Fibroblast of the aortic adventitia (primary cell): ENCODE measurements at regions not wholly inside any gene's neighbourhood (a gene's known extent, or its start where the extent isn't known, plus 50 kb on each side); places are given as distances from the start of the nearest gene placed in this dataset.

Source experiments
- DNase-seq: peaks from one replicate; pipeline ENCODE4 v3.0.0-alpha.2; 2010; ENCODE audit warnings: low read depth
- H3K4me3 ChIP-seq: 2 replicates; pipeline ENCODE4 v1.5.1; 2011; ENCODE audit warnings: low read depth, mild to moderate bottlenecking, control low read depth, low read length, moderate library complexity
- CTCF ChIP-seq: IDR thresholded peaks from 2 replicates; pipeline ENCODE4 v1.5.1; 2011; ENCODE audit warnings: mild to moderate bottlenecking, low read length, control low read depth, inconsistent platforms; ENCODE audit not compliant: insufficient read depth

- TF ChIP-seq CTCF = no peak
- DNase-seq = no peak
- H3K4me3 ChIP-seq = no peak overlapping the region
These were observed 644.9 kb upstream of the FLRT2 start for GRCh38 chr14:84885061-84885460.

- DNase-seq = no peak
- H3K4me3 ChIP-seq = no peak overlapping the region
- TF ChIP-seq CTCF = no peak
These were observed 638.5 kb upstream of the FLRT2 start for GRCh38 chr14:84891404-84891803.

GRCh38 chr14:84894254-84894653 is 635.7 kb upstream of the FLRT2 start:
- no peak overlapping the region for H3K4me3 ChIP-seq
- no peak for DNase-seq
- TF ChIP-seq CTCF = no peak

- H3K4me3 ChIP-seq = no peak overlapping the region
- no peak for DNase-seq
- no peak for TF ChIP-seq CTCF
These were observed 607.6 kb upstream of the FLRT2 start for GRCh38 chr14:84922370-84922769.

GRCh38 chr14:84926656-84927055 is 603.3 kb upstream of the FLRT2 start:
- DNase-seq = no peak
- no peak overlapping the region for H3K4me3 ChIP-seq
- no peak for TF ChIP-seq CTCF

- DNase-seq = no peak
- no peak for TF ChIP-seq CTCF
- no peak overlapping the region for H3K4me3 ChIP-seq
These were observed 602.7 kb upstream of the FLRT2 start for GRCh38 chr14:84927096-84927827.

GRCh38 chr14:84929086-84929485 is 600.9 kb upstream of the FLRT2 start:
- no peak for DNase-seq

More at GRCh38 chr14:84929086-84929485, 600.9 kb upstream of the FLRT2 start:
- no peak for TF ChIP-seq CTCF
- no peak overlapping the region for H3K4me3 ChIP-seq
